ENCODE measurements at regions not wholly inside any gene's neighbourhood (a gene's known extent, or its start where the extent isn't known, plus 50 kb on each side); places are given as distances from the start of the nearest gene placed in this dataset.
A peak's percentile ranks its signal among the peaks of the same experiment; 100 is the strongest.

GRCh38 chr5:106269252-106269843 is 1401.4 kb downstream of the EFNA5 start:
- TF ChIP-seq, protein P1, sequence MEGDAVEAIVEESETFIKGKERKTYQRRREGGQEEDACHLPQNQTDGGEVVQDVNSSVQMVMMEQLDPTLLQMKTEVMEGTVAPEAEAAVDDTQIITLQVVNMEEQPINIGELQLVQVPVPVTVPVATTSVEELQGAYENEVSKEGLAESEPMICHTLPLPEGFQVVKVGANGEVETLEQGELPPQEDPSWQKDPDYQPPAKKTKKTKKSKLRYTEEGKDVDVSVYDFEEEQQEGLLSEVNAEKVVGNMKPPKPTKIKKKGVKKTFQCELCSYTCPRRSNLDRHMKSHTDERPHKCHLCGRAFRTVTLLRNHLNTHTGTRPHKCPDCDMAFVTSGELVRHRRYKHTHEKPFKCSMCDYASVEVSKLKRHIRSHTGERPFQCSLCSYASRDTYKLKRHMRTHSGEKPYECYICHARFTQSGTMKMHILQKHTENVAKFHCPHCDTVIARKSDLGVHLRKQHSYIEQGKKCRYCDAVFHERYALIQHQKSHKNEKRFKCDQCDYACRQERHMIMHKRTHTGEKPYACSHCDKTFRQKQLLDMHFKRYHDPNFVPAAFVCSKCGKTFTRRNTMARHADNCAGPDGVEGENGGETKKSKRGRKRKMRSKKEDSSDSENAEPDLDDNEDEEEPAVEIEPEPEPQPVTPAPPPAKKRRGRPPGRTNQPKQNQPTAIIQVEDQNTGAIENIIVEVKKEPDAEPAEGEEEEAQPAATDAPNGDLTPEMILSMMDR (IDR thresholded peaks at IDR 0.05; ENCODE audit: poor library complexity), result peak; percentile 53
- TF ChIP-seq EZH2 (IDR thresholded peaks at IDR 0.05; ENCODE audit: borderline replicate concordance) (no peak), EZH2phosphoT487 (IDR thresholded peaks at IDR 0.05; ENCODE audit: low read depth, severe bottlenecking, unreplicated experiment) (no peak)
